ENCODE measurements at regions not wholly inside any gene's neighbourhood (a gene's known extent, or its start where the extent isn't known, plus 50 kb on each side); places are given as distances from the start of the nearest gene placed in this dataset.

DNA sequence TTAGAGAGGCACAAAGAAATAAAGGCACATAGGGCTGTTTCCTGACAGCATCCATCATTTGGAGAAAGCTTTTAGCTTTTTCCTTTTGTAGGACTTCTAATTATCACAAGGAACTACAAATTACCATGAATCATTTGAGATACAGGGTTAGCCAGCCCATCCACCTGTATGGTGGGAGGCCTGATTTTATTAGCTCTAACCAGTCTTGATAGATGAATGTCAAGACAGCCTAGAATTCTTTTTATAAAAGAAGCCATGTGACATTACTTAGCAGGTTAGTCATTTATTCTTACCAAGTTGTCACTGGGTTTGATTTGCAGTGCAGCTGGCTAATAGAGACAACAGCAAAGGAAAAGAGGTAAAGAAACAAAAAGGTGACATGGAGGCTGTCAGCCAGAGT is 618.1 kb downstream of the ZNF385D start:
- no peak for DNase-seq

DNA sequence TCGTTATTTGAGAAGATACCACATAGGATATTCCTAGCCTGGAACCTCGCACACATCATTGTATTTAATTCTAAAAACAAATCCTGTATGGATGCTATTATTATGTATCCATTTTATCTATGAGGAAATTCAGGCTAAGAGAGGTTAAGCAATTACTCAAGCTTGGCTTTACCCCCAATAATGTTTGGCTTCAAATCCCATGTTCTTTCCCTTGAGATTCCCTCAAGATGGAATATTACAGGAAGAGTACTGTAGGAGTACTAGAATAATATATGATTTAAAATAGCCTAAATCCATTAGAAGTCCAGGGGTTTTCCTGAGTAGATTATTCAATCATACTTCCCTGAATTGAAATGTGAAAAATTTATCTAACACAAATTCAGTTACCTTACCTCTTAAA is 630.2 kb downstream of the ZNF385D start:
- DNase-seq: no peak

GRCh38 chr3:21117370-21117769 is 633.6 kb downstream of the ZNF385D start:
- no peak for DNase-seq

- no peak for DNase-seq
Observed at GRCh38 chr3:21109056-21109455, 642.0 kb downstream of the ZNF385D start.

- DNase-seq: no peak
Observed at GRCh38 chr3:21105784-21106183, 645.2 kb downstream of the ZNF385D start.

- no peak for DNase-seq
Observed at GRCh38 chr3:21100656-21101359, 650.2 kb downstream of the ZNF385D start.

GRCh38 chr3:21094686-21095085 is 656.3 kb downstream of the ZNF385D start:
- DNase-seq: no peak

- DNase-seq: no peak
Observed at GRCh38 chr3:21073561-21073960, 677.4 kb downstream of the ZNF385D start.

DNA sequence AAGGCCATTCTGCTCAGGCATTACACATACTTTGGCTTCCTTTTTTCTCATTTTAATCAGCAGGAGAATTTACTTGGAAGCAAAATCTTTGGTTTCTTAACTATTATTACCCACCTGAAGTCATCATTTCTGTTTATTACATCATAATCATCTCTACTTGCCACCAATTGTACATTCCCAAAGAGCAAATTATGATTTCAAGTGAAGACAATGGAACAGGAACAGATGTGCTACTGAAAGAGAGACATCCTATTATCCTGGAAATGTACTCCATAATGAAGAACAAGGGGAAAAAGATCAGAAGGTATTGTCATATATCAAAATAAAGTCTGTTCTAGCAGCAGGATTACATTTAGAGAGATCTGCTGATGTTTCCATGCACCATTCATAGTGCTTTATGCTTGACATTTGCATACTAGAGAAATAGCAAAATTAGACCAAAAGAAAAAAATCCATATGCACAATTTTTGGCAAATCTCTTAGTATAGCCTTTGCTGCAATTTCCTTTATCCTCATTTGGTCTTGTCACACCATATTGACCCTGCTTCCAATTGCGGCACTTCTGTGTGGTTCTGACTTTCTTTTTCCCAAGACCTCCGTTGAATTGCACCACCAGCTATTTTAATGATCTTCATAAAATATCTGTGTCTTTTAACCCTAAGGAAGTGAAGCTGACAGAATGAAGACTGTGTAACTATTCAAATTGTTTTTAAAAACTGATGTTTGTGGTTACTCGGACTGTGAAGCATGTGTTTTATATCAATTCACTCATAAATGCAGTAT is 683.8 kb downstream of the ZNF385D start:
- no peak for DNase-seq

DNA sequence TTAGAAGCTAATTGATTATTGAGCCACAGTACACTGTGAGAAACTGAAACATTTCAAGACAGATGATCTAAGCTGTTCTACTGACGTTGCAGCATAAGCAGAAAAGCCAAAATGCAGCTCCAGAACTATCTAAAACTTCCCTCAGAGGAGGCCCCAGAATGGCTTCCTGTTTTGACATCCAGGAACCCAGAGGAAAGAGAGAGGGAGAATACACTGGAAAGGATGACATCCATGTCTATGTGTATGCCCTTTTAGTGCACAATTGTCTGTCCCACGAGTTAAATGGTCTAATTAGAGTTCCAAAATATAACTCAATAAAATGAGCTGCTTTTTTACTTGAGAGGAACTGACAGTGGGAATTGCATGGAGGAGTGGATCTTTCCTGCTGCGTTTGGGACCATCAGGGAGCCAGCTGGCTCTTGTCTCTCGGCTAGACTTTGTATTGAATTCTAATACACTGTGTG is 688.1 kb downstream of the ZNF385D start:
- no peak for DNase-seq

GRCh38 chr3:21059404-21059803 is 691.6 kb downstream of the ZNF385D start:
- no peak for DNase-seq

GRCh38 chr3:21056293-21056692 is 694.7 kb downstream of the ZNF385D start:
- DNase-seq: no peak

- DNase-seq: no peak
Observed at GRCh38 chr3:21055015-21055414, 696.0 kb downstream of the ZNF385D start.

GRCh38 chr3:21054064-21054463 is 696.9 kb downstream of the ZNF385D start:
- DNase-seq: no peak

- no peak for DNase-seq
Observed at GRCh38 chr3:21049334-21050062, 701.5 kb downstream of the ZNF385D start.

DNA sequence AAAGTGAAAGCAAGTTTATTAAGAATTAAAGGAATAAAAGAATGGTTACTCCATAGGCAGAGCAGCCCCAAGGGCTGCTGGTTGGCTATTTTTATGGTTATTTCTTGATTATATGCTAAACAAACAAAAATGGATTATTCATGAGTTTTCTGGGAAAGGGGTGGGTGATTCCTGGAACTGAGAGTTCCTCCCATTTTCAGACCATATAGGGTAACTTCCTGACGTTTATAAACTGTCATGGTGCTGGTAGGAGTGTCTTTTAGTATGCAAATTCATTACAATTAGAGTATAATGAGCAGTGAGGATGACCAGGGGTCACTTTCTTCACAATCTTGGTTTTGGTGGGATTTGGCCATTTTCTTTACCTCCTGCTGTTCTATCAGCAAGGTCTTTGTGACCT is 707.9 kb downstream of the ZNF385D start:
- DNase-seq: no peak

DNA sequence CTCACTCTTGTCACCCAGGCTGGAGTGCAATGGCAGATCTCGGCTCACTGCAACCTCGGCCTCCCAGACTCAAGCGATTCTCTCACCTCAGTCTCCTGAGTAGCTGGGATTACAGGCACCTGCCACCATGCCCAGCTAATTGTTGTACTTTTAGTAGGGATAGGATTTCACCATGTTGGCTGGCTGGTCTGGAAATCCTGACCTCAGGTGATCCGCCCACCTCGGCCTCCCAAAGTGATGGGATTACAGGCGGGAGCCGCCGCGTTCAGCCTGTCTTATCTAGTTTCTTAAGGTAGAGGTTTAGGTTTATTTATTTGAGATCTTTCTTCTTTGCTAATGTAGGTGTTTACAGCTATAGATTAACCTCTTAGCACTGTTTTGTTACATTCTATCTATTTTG is 708.8 kb downstream of the ZNF385D start:
- DNase-seq: no peak

DNA sequence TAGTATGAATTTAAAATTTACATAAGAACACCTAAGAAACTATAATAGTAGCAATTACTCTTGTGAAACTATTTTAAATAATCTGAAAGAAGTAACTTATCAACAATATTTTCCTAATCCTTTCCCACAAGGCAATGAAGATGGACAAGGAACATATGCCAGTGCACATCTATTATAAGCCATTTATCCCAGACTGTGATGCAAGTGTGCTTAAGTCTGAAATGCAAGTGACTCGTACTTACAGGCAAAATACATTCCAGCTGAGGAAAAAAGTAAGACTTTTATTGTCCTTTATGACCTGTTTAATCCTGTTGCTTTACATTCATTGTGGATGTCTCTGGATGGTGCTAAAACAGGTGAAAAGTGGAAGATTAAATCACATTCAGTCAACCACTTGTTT is 709.4 kb downstream of the ZNF385D start:
- no peak for DNase-seq

DNA sequence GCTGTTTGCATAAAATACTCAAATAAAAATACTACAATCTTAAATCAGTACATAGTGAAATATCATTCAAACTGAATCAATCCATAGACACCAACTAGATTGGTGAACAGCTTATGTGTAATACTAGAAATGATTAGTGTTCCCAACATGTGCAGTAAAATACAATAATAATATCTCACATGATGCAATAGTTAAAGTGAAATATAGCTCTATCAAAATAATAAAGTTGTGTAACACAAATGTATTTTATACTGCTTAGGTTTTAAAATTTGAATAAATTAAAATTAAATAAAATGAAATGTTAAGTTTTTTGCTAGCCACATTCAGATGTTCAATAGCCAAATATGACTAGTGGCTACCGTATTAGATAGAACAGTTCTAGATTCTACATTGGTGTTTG is 714.1 kb downstream of the ZNF385D start:
- no peak for DNase-seq

DNA sequence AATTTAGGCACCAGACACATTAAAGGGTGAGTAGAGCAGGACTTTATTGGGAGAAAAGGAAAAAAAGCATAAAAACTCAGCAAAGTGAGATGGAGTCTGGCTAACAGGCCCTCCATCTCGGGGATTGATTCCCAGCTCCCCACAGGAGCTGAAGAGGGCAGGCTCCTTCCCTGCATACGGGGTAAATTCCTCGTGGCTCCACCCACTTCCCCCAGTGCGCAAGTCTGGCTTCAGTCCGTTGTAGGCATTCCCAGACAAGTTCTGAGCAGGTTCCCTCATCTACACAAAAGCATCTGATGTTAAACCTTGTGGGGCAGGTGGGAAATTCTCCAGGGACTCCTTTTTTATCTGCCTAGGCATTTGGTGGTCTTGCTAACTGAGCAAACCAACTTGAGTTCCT is 722.6 kb downstream of the ZNF385D start:
- no peak for DNase-seq

GRCh38 chr3:21024563-21024962 is 726.4 kb downstream of the ZNF385D start:
- no peak for DNase-seq

DNA sequence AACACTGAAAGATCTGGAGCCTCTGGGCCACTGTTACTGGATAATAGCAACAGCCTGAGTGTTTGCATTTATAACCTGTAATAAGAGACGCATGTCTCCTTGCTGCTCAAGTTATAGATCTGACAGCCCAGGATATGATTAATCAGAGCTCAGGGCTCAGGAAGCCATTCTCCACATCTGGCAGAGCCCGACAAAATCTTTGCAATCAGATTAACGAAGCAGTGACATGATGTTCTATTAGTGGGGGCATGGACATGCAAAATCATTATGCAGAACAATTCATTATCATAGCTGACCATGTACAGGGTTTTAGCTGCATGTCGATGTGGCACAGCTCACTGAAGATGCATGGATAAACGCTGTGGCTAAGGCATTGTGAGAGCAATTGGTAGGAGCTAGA is 730.3 kb downstream of the ZNF385D start:
- no peak for DNase-seq

GRCh38 chr3:21020043-21020442 is 731.0 kb downstream of the ZNF385D start:
- DNase-seq: no peak

Data from NCI-H2227 treated with DMSO at 0.1 percent for 48 hours (cell line).